IMR-90 (cell line): ENCODE measurements at regions not wholly inside any gene's neighbourhood (a gene's known extent, or its start where the extent isn't known, plus 50 kb on each side); places are given as distances from the start of the nearest gene placed in this dataset.

ENCODE experiments used
- ATAC-seq: fragments of 200-7000 bp; cut with Tn5 transposase; 2 replicates; pipeline ENCODE4 v1.9.1; 2020; ENCODE audit warnings: low read depth, mild to moderate bottlenecking, moderate library complexity
- BruUV-seq: library from RNA; stranded (reverse); fragments of 400-500 nt; replicated peaks from 2 replicates; lab custom pipeline; 2021; lab: Mats Ljungman, UMichigan
- CTCF ChIA-PET: fragments of 300-600 bp; formaldehyde crosslinking; extraction: SDS; loops from one replicate; lab custom pipeline; 2021; ENCODE audit warnings: antibody characterized with exemption; lab: Yijun Ruan, JAX
- POLR2A ChIA-PET: fragments of 300-600 bp; sonication (Branson Sonifier 250); formaldehyde crosslinking; loops from one replicate; lab custom pipeline; 2022; ENCODE audit warnings: antibody characterized with exemption; ENCODE audit not compliant: unreplicated experiment; lab: Charles Lee
- DNase-seq: peaks from one replicate; pipeline ENCODE4 v3.0.0; 2013
- H2AFZ ChIP-seq: replicated peaks from 2 replicates; pipeline ENCODE3; 2013; ENCODE audit warnings: low read length, mild to moderate bottlenecking; ENCODE audit not compliant: poor library complexity
- H2AK5ac ChIP-seq: 2 replicates; pipeline ENCODE4 v1.6.1; 2013; ENCODE audit warnings: low read depth, low read length, inconsistent platforms
- H2AK9ac ChIP-seq: replicated peaks from 2 replicates; pipeline ENCODE3; 2013; ENCODE audit warnings: mild to moderate bottlenecking, low read depth, low read length, moderate library complexity; ENCODE audit not compliant: poor library complexity
- H2BK120ac ChIP-seq: 2 replicates; pipeline ENCODE4 v1.6.1; 2013; ENCODE audit warnings: low read depth, low read length, inconsistent platforms
- H2BK15ac ChIP-seq: 3 replicates; pipeline ENCODE4 v1.6.1; 2013; ENCODE audit warnings: low read depth, low read length, inconsistent platforms
- H2BK20ac ChIP-seq: 2 replicates; pipeline ENCODE4 v1.6.1; 2013; ENCODE audit warnings: low read depth, mild to moderate bottlenecking, inconsistent platforms, low read length, moderate library complexity
- H2BK5ac ChIP-seq: 2 replicates; pipeline ENCODE4 v1.6.1; 2013; ENCODE audit warnings: mild to moderate bottlenecking, low read depth, low read length, inconsistent platforms; ENCODE audit not compliant: poor library complexity, severe bottlenecking
- H3K14ac ChIP-seq: replicated peaks from 2 replicates; pipeline ENCODE4 v1.6.1; 2013; ENCODE audit warnings: low read depth, low read length, inconsistent platforms
- H3K18ac ChIP-seq: 2 replicates; pipeline ENCODE4 v1.6.1; 2013; ENCODE audit warnings: low read depth, low read length, control low read depth
- H3K23ac ChIP-seq: 2 replicates; pipeline ENCODE4 v1.6.1; 2013; ENCODE audit warnings: low read depth, low read length, inconsistent platforms
- H3K27ac ChIP-seq: 2 replicates; pipeline ENCODE4 v1.5.1; 2013; ENCODE audit warnings: mild to moderate bottlenecking, control low read depth, low read length; ENCODE audit not compliant: insufficient read depth
- H3K27me3 ChIP-seq: 2 replicates; pipeline ENCODE4 v1.6.1; 2013; ENCODE audit warnings: low read length; ENCODE audit not compliant: control insufficient read depth, insufficient read depth
- H3K36me3 ChIP-seq: 2 replicates; pipeline ENCODE4 v1.6.1; 2013; ENCODE audit warnings: low read length, mixed read lengths; ENCODE audit not compliant: control insufficient read depth, insufficient read depth
- H3K4ac ChIP-seq: 2 replicates; pipeline ENCODE4 v1.6.1; 2013; ENCODE audit warnings: low read depth, low read length, inconsistent platforms
- H3K4me1 ChIP-seq: 2 replicates; pipeline ENCODE4 v1.6.1; 2013; ENCODE audit warnings: low read length, mixed read lengths; ENCODE audit not compliant: control insufficient read depth, insufficient read depth
- H3K4me2 ChIP-seq: 2 replicates; pipeline ENCODE4 v1.6.1; 2013; ENCODE audit warnings: low read depth, mild to moderate bottlenecking, control low read depth, low read length, moderate library complexity
- H3K4me3 ChIP-seq: 2 replicates; pipeline ENCODE4 v1.5.1; 2013; ENCODE audit warnings: low read depth, mild to moderate bottlenecking, control low read depth, low read length, moderate library complexity; ENCODE audit not compliant: insufficient read depth
- H3K56ac ChIP-seq: 2 replicates; pipeline ENCODE4 v1.6.1; 2013; ENCODE audit warnings: low read length, inconsistent platforms; ENCODE audit not compliant: insufficient read depth; ENCODE audit errors: extremely low read depth
- H3K79me1 ChIP-seq, 2 experiments: 2 replicates each; pipeline ENCODE4 v1.6.1; 2013; ENCODE audit warnings: low read length in 2 of 2, inconsistent platforms in 1 of 2, low read depth in 1 of 2
- H3K9ac ChIP-seq: 2 replicates; pipeline ENCODE4 v1.6.1; 2013; ENCODE audit warnings: low read depth, low read length, control low read depth
- H3K9me1 ChIP-seq: 2 replicates; pipeline ENCODE4 v1.6.1; 2013; ENCODE audit warnings: low read length, inconsistent platforms; ENCODE audit not compliant: insufficient read depth
- H3K9me3 ChIP-seq: 2 replicates; pipeline ENCODE4 v1.6.1; 2013; ENCODE audit warnings: low read length; ENCODE audit not compliant: control insufficient read depth, insufficient read depth
- H4K20me1 ChIP-seq: 2 replicates; pipeline ENCODE4 v1.6.1; 2013; ENCODE audit warnings: low read length, inconsistent platforms; ENCODE audit not compliant: insufficient read depth
- H4K5ac ChIP-seq: 2 replicates; pipeline ENCODE4 v1.6.1; 2013; ENCODE audit warnings: mild to moderate bottlenecking, low read depth, low read length, control low read depth
- H4K8ac ChIP-seq, 2 experiments: 2 replicates each; pipeline ENCODE4 v1.6.1; 2013; ENCODE audit warnings: low read depth in 2 of 2, low read length in 2 of 2, control low read depth in 1 of 2, inconsistent platforms in 1 of 2
- H4K91ac ChIP-seq: 2 replicates; pipeline ENCODE4 v1.6.1; 2013; ENCODE audit warnings: low read depth, low read length, inconsistent platforms; ENCODE audit not compliant: insufficient read depth
- ELK1 ChIP-seq: fragments of 150-350 bp; IDR thresholded peaks from 2 replicates; pipeline ENCODE4 v1.6.1; 2016; ENCODE audit warnings: low read depth, mild to moderate bottlenecking, low read length, moderate library complexity, borderline replicate concordance
- MAZ ChIP-seq: IDR thresholded peaks from 2 replicates; pipeline ENCODE4 v1.6.1; 2012; ENCODE audit warnings: low read depth, mild to moderate bottlenecking, low read length, improper control_type of control experiment, moderate library complexity, borderline replicate concordance
- MXI1 ChIP-seq: IDR thresholded peaks from 2 replicates; pipeline ENCODE4 v1.6.1; 2012; ENCODE audit warnings: low read depth, mild to moderate bottlenecking, low read length, moderate library complexity, borderline replicate concordance
- POLR2A ChIP-seq: IDR thresholded peaks from 2 replicates; pipeline ENCODE4 v1.6.1; 2012; ENCODE audit warnings: mild to moderate bottlenecking, low read depth, low read length
- RAD21 ChIP-seq: IDR thresholded peaks from 2 replicates; pipeline ENCODE4 v1.6.1; 2012; ENCODE audit warnings: low read length, improper control_type of control experiment
- WGBS, 2 experiments: methylation state at CpG; one replicate each; pipeline versions ENCODE4 v1.1.5 to v1.1.7; 2013; ENCODE audit warnings: missing lambda C conversion rate in 2 of 2; ENCODE audit not compliant: insufficient read length in 1 of 2; ENCODE audit errors: extremely low coverage in 2 of 2; 5-methylcytosine and 5-hydroxymethylcytosine counted together
- dilution Hi-C: fragments of 300-500 bp; cut with HindIII; formaldehyde crosslinking; loops from one replicate; pipeline ENCODE4 v1.14.3; 2018; ENCODE audit warnings: low sequenced_read_pairs; ENCODE audit not compliant: unreplicated experiment
- in situ Hi-C: fragments of 300-500 bp; cut with MboI; formaldehyde crosslinking; loops from 3 replicates; pipeline ENCODE4 v1.14.3; 2019; ENCODE audit warnings: low sequenced_read_pairs, inconsistent platforms, mixed read lengths
- intact Hi-C: fragments of 100-400 bp; cut with micrococcal nuclease; formaldehyde crosslinking; loops from 2 replicates; pipeline ENCODE4 v1.10.0; 2022
- TF ChIP-seq, protein P1 (sequence below): fragments of 150-350 bp; IDR thresholded peaks from 2 replicates; pipeline ENCODE4 v1.6.1; 2017; ENCODE audit warnings: mild to moderate bottlenecking, antibody characterized with exemption, low read length, low read depth

- no peak overlapping the region for H2BK120ac ChIP-seq
- no peak overlapping the region for H2BK15ac ChIP-seq
- no peak overlapping the region for H3K4ac ChIP-seq
- no peak overlapping the region for H3K4me2 ChIP-seq
- CTCF ChIA-PET, result no interaction called here
- H3K79me1 ChIP-seq, result no peaks in the 10 kb centered on the region
- POLR2A ChIA-PET, result no interaction called here
- no peak overlapping the region for H4K5ac ChIP-seq
- no peak overlapping the region for H4K91ac ChIP-seq
- H2BK5ac ChIP-seq, result no peak overlapping the region
- no peak overlapping the region for H3K56ac ChIP-seq
- no peak overlapping the region for H3K27ac ChIP-seq
- TF ChIP-seq POLR2A (no peak), ELK1 (no peak), RAD21 (no peak), MAZ (no peak), MXI1 (no peak)
- TF ChIP-seq, protein P1, sequence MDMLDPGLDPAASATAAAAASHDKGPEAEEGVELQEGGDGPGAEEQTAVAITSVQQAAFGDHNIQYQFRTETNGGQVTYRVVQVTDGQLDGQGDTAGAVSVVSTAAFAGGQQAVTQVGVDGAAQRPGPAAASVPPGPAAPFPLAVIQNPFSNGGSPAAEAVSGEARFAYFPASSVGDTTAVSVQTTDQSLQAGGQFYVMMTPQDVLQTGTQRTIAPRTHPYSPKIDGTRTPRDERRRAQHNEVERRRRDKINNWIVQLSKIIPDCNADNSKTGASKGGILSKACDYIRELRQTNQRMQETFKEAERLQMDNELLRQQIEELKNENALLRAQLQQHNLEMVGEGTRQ, result no peak
- no peaks in the 10 kb centered on the region for H3K27me3 ChIP-seq
- H4K8ac ChIP-seq, result no peak overlapping the region
- H3K4me1 ChIP-seq, result no peaks in the 10 kb centered on the region
- H3K9me1 ChIP-seq, result no peaks in the 10 kb centered on the region
- DNase-seq (no peak), ATAC-seq (no peak)
- intact Hi-C loops, result no loop called here
- in situ Hi-C loops, result no loop called here
- dilution Hi-C loops, result no loop called here
- H3K9ac ChIP-seq, result no peak overlapping the region
- no TSS peak for BruUV-seq
- no peak overlapping the region for H3K18ac ChIP-seq
- no peak overlapping the region for H2AFZ ChIP-seq
- no peak overlapping the region for H2AK9ac ChIP-seq
- peaks cover 3% of the 10 kb centered on the region for H3K9me3 ChIP-seq
- no peaks in the 10 kb centered on the region for H3K36me3 ChIP-seq
- no peak overlapping the region for H2BK20ac ChIP-seq
- H2AK5ac ChIP-seq, result no peak overlapping the region
- H3K4me3 ChIP-seq, result no peak overlapping the region
- WGBS, 2 experiments, result no CpG with 5 or more reads among the region's 1 CpG
- no peak overlapping the region for H3K14ac ChIP-seq
- H4K20me1 ChIP-seq, result no peaks in the 10 kb centered on the region
- H3K23ac ChIP-seq, result no peak overlapping the region
Measured at GRCh38 chr3:103601666-103602065, 1166.9 kb downstream of the ZPLD1 start.
